LHCN-M2 (cell line): ENCODE measurements at regions not wholly inside any gene's neighbourhood (a gene's known extent, or its start where the extent isn't known, plus 50 kb on each side); places are given as distances from the start of the nearest gene placed in this dataset.

Experiments used
- DNase-seq: peaks from one replicate; pipeline ENCODE4 v3.0.0-alpha.2; 2012; ENCODE audit warnings: low read depth

GRCh38 chr4:138085736-138086305, 156.3 kb downstream of the SLC7A11 start:
- DNase-seq = no peak

DNA sequence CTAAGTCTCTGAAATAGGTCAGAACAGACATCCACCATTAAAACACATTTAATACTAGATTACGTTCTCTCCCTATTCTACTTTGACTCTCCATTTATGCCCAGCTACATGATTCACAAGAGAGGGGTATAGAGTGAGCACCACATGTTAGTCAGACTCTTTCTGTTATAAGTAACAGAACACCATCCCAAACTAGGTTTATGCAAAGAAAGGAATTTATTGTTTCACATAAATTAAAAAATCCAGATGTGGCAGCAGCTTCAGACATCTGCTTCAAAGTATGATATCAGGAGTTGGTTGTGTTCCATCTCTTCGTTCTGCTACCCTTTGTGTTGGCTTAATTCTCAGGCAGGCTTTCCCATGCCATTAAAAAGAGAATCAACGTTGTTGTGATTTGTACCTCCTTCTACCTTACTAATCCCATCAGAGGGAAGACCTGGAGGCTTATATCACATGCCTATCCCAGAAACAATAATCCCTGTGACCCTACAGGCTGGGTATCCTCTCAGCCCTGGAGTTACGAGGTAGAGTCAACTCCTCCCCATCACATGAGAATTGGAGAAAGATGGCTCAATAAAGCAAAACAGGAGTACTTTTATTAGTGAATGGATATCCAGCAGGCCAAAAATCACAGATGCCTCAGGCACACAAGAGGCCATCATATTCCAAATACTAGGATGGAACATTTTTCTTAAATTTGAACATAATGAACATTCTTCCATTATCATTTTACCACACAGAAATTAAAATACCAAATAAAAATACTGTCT, 163.2 kb downstream of the SLC7A11 start:
- no peak for DNase-seq

- DNase-seq = no peak
Observed at GRCh38 chr4:138078253-138078652, 163.9 kb downstream of the SLC7A11 start.

GRCh38 chr4:138076561-138076960, 165.6 kb downstream of the SLC7A11 start:
- no peak for DNase-seq

DNA sequence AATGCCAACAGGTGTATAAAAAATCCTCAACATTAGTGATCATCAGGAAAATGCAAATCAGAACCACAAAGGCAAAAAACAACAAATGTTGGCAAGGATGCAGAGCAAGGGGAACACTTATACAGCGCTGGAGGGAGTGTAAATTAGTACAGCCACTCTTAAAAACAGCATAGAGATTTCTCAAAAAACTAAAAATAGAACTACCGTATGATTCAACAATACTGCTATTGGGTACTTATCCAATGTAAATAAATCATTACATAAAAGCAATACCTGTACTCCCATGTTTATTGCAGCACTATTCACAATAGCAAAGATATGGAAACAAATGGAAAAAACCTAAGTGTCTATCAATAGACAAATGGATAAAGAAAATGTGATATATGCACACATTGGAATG, 171.3 kb downstream of the SLC7A11 start:
- no peak for DNase-seq

DNA sequence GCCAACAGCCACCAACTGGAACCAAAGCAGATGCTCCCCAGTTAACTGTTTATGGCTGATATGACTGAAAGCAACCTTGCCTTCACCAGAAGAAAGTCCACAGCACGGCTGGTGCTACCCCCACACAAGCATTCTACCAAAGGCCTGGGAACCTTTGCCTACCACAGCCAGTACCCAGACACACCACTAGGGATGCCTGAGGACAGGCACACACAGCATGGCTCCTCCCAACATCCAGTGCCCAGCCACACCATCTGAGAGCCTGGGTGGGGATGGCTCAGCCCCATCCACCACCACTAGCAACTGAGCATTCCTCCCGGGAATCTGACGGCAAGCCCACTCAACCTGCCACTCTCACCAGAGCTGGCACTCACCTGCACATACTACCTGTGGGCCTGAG, 178.6 kb downstream of the SLC7A11 start:
- DNase-seq = no peak

DNA sequence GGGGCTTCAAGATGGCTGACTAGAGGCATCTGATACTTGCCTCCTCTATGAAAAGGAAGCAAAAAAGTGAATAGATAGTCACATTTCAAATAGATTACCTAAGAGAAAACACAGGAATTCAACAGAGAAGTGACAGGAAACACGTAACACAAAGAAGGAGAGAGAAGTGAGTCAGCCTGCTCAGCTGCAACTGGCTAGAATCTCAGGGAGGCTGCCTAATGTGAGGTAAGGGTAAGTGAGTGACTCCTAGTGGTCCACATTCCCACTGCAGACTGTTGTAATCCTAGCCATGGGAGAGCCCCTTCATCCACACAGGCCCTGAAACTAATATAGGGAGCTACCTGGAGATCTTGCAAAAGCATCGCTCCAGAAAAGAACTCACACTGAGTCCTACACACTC, 179.2 kb downstream of the SLC7A11 start:
- DNase-seq = peak; percentile 47

- no peak for DNase-seq
Observed at GRCh38 chr4:138056541-138056940, 185.6 kb downstream of the SLC7A11 start.

DNA sequence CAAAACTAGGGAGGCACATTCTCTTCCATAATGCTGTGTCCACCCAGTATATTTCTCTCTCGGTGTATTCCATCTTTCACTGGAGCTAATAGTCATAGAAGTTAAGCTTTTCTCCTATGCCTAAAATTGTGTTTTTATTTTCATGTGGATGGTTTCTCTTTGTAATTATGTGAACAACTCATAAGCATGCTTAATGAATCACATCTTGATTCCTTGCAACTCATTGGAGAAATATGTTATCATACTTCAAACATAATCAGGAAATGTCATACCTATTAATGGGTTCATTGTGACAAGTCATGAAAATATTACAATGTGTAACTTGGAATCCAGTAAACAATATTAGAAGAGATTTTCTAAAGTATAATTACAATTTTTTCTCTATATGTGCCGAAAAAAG, 186.3 kb downstream of the SLC7A11 start:
- DNase-seq = no peak

DNA sequence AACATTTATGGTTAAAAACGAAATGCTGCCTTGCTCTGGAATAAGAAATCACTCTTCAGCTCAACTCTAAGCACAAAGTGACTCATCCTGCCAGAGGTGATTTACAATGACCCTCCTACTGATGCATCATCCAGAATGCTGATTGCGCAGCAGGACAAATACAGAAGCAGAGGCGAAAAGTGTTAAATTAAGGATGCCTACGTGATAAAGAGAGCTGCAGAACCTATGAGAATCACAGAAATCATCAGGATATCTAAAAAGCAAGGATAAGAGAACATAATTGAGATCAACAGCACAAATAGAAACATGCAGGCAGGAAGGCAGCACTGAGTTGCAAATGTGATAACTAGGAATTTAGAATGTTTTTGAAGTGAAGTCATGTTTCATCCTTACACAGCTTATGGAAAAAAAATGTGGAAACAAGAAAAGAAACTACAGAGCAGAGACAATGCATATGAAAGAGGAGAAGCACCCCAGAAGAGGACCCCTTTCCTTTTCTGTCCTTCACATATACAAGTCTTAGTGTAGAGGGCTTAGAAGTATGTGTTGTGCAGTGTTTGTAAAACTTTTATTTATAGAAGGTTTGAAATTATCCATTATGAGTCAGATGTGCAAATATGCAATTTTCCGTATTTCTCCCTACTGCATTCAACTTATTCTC, 188.4 kb downstream of the SLC7A11 start:
- peak; percentile 91 for DNase-seq

GRCh38 chr4:138052806-138053632, 189.1 kb downstream of the SLC7A11 start:
- DNase-seq = no peak

- DNase-seq = no peak
Observed at GRCh38 chr4:138051157-138051556, 191.0 kb downstream of the SLC7A11 start.

DNA sequence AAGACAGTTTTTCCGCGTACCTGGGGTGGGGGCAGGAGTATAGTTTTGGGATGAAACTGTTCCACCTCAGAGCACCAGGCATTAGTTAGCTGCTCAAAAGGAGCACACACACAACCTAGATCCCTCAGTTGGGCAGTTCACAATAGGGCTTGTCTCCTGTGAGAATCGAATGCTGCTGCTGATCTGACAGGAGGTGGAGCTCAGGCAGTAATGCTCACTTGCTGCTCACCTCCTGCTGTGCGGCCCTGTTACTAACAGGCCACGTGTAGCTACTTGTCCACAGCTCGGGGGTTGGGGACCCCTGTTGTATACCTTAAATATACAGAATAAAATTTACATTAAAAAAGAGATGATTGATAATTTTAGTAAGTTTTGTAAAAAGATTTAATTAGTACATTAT, 191.5 kb downstream of the SLC7A11 start:
- no peak for DNase-seq

DNA sequence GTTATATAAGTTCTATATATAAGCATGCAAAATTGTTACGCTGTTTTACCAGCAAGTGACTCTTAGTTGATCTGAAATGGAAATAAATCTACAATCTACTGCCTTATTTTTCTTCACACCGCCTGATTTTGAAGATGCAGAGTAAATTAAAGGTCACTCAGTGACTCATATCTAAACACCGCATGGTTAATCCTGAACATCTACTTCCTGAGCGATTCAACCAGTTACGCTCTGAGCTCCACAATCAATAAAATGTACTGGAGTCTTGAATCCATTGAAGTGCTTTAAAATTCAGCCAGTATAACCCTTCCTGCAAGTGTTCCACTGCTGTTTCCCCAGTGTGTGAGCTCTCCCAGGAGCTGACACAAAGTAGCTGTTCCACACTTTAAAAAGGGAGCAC, 192.8 kb downstream of the SLC7A11 start:
- no peak for DNase-seq

DNA sequence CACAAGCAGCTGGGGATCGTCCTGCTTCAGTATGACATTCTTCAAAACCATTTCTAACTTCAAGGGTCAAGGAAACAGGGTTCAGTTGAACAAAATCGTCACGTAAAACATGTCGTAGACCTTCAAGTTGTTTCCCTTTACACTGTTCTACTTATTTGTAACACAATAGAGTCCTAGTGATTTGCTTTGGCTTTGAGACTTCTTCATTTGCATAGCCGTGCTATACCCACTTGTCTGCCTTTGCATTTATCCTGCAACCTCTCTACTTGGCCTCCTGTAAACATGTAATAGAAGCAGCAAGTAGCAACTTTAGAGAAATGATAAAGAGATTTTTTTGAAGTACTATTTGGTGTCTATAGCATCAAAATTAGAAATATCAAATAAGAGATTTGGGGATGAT, 194.9 kb downstream of the SLC7A11 start:
- no peak for DNase-seq

GRCh38 chr4:138045036-138045435, 197.1 kb downstream of the SLC7A11 start:
- no peak for DNase-seq

- DNase-seq = peak; percentile 31
Observed at GRCh38 chr4:138039010-138039409, 203.1 kb downstream of the SLC7A11 start.

DNA sequence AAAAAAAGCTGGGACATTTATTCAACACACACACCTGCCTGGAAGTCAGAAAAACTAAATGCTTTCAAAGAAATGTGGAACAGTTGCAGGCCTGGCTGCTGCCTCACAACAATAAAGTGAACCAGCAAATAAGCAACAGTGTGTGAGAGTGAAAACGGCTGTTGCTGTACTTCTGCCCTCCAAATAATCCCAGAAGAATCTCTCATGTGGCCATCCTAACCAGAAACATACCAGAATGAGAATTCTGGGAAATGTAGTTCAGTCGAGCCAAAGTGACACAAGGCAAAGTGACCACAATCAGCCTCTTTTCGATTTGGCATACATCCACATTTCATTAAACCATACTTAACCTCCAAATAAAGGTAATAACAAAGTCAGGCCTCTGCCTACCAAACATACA, 204.5 kb downstream of the SLC7A11 start:
- peak; percentile 81 for DNase-seq

DNA sequence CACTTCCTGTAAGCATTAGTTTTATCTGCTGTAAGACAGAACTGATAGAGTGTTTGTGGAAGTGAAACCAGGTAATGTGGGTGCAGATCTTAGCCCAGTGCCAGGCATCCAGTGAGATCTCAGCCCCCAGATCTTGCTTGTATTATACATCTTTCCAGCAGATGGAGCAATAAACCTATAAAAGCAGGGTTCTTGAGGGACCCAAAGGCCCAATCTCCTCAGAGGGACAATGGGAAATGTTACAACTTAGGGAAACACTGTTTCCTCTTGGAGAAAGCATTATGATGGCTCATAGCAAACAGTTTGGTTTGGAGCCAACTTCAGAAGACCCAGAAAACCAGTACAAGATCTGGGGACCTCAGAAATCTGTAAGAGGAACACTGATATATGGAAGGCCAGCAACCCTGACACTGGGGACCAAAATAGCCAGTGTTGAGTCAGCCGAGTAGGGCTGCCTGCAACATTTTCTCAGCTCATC, 206.3 kb downstream of the SLC7A11 start:
- DNase-seq = peak; percentile 74

GRCh38 chr4:138034871-138035270, 207.3 kb downstream of the SLC7A11 start:
- DNase-seq = peak; percentile 22

GRCh38 chr4:138032222-138032621, 209.9 kb downstream of the SLC7A11 start:
- DNase-seq = no peak

DNA sequence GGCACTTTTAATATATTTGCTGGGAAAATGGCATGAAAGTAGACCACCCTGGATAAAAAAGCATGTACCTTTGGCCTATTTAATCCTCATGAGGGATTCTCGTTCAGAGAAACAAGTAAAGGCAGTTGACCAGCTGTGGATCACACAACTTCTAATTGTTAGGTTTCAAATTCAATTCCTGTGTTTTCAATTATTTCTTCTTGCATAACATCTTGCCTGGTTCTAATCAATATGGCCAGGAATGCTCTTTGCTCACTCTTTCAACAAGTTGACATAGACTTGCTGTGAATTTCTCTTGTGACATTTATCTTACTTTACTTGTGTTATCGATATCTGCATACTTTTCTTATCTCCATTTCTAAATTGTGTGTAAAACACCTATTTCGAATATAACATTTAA, 211.8 kb downstream of the SLC7A11 start:
- DNase-seq = no peak
